GM21515 (cell line): ENCODE measurements at regions not wholly inside any gene's neighbourhood (a gene's known extent, or its start where the extent isn't known, plus 50 kb on each side); places are given as distances from the start of the nearest gene placed in this dataset.

Experiments used
- ATAC-seq: cut with Tn5 transposase; IDR thresholded peaks from one replicate; pipeline ENCODE4 v1.9.1; 2021; ENCODE audit not compliant: unreplicated experiment

- ATAC-seq = no peak
Observed at GRCh38 chr6:164013480-164014208, 599.1 kb downstream of the QKI start.

DNA sequence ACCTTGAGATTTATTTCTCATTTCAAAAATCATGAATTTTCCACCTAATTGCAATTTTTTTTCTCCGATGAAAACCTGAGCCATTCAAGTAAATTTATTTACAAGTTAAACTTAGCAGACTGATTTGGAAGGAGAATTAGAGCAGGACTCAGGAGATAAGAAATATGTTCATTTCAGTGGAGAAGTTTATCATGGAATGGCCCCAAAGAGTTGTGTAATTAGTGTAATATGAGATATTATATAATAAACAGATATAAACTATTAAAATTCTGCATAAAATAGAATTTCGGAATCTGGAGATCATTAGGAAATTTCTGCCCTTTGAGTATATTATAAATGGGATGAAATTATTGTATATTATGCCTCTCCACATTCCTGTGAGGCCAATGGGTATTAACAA is 596.8 kb downstream of the QKI start:
- no peak for ATAC-seq

- no peak for ATAC-seq
Observed at GRCh38 chr6:164010441-164011103, 596.1 kb downstream of the QKI start.

- no peak for ATAC-seq
Observed at GRCh38 chr6:164008902-164009301, 594.4 kb downstream of the QKI start.

GRCh38 chr6:164007881-164008280 is 593.4 kb downstream of the QKI start:
- no peak for ATAC-seq

DNA sequence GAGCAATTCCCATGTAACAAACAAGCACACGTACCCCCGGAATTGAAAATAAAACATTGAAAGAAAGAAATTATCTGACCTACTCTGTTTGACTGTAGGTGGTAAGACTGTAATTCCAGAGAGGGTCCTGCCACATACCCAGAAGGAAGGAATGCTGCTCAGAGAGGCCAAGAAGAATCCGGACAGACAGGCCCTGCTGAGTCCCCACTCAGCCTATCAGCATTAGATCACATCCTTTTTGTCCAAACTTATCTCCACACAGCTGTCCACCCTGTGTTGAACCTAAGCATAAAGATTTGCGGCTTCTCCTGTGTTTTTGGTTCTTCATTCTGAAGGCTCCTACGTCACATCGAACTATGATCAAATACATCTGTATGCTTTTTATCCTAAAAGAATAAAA is 591.9 kb downstream of the QKI start:
- no peak for ATAC-seq

DNA sequence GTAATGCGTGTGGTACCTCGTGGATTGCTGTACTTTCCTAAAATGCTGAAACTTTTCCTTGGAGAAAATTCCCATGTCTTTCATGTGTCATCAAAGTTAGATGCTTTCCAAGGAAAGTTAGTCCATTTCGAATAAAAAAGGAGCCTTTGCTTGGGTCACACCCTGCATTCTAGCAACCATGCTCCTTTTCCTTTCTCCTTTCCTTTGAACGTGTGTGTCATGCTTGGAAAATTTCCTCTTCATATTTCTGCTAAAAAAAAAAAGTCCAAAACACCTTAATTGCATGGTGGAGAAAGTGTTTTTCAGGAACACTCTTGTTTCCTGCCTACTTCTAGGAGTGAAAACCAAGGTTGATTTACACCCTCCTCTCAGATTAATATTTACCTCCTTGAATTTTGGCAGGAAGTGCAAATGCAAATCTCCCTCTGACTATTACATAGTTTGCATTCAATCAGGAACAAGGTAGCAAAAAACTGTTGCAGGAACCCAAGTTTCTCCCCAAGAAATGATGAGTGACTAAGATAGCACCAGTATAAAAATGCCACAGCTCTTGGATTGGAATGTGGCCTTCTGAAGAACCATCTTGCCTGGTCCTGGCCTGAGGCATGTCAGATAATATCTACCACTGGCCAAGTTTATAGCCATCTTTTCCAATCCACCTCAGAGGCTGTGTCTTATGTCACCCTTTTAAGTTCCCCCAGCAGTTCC is 590.6 kb downstream of the QKI start:
- no peak for ATAC-seq

GRCh38 chr6:164000276-164000675 is 585.8 kb downstream of the QKI start:
- ATAC-seq = no peak

- ATAC-seq = no peak
Observed at GRCh38 chr6:163999475-164000125, 585.1 kb downstream of the QKI start.

DNA sequence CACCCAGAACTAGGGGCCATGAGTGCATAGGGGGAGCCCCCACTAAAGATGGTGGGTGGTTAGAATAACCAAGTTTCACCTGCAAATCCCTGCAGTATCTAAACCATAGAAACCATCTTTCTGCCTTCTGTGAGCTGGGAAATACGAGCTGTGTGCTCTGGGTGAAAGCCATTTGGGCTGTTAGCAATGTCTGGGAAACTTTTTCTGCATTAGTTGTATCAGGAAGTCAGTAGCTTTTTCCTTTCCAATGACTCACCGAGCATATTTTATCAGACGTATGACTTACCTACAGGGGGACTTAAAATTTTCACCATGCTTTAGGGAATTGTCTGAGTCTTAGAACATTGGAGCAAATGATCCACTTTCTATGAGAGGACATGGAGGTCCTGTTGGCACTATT is 584.0 kb downstream of the QKI start:
- no peak for ATAC-seq

GRCh38 chr6:163996491-163996890 is 582.0 kb downstream of the QKI start:
- ATAC-seq = no peak

- ATAC-seq = no peak
Observed at GRCh38 chr6:163994566-163994965, 580.0 kb downstream of the QKI start.

- no peak for ATAC-seq
Observed at GRCh38 chr6:163992701-163993100, 578.2 kb downstream of the QKI start.

DNA sequence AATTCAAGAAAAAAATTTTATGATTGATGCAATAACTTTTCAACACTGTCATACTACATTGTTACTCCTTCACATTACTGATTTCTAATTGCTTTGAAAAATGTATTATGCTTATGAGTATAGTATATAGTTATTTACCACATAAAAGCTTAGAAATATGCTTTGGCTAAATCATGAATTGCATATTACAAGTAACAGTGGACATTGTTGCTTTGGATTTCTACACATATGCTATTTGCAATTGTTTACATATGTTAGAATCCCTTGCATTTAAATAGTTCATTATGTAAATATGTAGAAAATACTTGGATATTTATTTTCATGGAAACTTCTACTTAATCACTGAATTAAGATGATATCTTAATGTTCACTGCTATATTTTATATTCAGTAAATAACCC is 577.5 kb downstream of the QKI start:
- no peak for ATAC-seq

GRCh38 chr6:163991321-163991720 is 576.8 kb downstream of the QKI start:
- no peak for ATAC-seq

DNA sequence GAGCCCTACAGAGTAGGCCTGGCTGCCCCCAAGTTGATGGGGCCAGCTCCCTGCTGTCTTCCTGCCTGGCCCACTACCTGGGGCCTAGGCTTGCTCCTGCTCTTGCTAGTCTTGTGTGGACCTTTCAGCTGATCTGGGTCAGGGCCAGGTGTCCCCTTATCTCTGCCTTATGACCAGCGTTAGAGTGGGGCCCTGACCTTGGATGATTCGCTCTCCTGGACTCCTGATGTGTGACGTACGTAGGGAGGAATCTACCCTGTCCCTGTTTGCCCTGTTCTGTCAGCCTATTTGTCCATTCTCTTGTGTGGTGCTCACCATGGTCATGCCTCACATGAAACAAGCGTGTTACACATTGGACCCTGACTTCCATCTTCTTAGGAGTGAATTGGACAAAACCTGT is 571.8 kb downstream of the QKI start:
- no peak for ATAC-seq

DNA sequence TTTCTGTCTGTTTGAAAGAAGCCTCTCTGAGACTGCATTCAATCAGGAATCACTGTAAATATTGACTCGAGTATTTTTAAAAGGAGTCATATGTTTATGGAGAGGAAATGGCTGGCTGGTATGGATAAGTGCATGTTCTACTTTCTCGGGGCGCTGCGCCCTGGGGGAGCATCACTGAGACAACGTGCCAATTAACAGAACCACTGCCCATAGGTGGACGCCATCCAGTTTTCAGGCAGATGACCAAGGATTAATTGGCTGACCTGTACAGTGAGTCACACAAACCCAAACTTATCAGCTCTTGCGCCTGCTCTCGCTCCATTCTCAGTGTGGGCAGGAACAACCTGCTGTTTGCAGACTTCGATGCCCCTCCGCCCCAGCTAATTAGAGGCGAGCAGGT is 571.2 kb downstream of the QKI start:
- ATAC-seq = no peak

DNA sequence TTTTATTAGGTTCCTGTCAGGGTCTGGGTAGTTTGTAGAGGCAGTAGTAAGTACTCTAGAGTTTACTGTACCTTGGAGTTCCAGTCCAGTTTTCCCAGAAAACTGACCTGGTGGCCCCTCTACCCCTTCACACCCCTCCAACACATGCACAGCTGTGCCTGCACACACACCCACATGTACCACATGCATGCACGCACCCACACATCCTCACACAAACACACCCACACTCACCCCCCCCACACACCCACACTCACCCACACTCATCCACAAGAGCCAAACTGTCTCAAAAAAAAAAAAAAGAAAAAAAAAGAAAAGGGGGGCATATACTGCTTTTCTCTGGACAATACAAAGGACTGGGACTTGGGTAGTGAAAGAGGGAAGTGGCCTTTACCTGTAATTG is 570.5 kb downstream of the QKI start:
- ATAC-seq = no peak

DNA sequence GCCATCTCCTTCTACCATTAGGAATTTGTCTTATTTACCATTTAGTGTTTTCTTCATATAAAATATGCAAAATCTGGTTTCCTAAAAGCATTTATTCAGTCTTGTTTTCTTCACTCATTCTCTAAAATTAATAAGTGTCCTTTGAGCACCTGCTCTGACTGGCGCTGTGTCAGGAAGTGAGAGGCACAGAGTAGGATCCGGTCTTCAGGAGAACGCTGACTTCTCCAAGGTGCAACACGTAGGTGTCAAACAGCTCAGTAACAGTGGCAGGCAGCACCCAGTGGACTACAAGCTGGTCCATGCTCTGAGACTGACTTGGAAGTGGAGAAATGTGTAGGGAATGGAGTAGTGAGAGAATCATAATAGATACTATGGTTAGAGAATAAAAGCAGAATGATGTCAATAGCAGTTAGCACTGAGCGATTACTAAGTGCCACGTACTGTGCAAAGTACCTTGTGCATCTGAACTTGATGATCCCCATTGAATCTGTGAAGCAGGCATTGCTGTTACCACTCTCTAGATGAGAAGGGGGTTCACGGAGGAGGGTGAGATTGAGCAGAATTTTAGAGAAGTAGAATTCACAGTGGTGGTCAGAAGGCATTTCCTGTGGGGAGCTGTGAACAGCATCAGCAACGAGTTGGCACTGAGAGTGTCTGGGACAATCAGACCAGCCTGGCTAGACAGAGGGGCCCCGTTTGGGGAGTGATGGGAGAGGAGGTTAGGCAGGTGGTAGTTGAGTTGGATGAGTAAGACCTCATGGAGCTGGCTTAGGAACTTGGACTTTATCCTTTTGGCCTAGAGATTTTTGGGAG is 569.8 kb downstream of the QKI start:
- ATAC-seq = no peak

- ATAC-seq = no peak
Observed at GRCh38 chr6:163983679-163984078, 569.2 kb downstream of the QKI start.

- ATAC-seq = no peak
Observed at GRCh38 chr6:163974322-163974721, 559.8 kb downstream of the QKI start.
